ENCODE measurements at regions not wholly inside any gene's neighbourhood (a gene's known extent, or its start where the extent isn't known, plus 50 kb on each side); places are given as distances from the start of the nearest gene placed in this dataset.

- TF ChIP-seq POLR2A (IDR thresholded peaks at IDR 0.05) (no peak), CTCF (IDR thresholded peaks at IDR 0.05) (no peak)
These were observed 63.9 kb upstream of the RMST start for GRCh38 chr12:97398704-97399103.
